DND-41 (cell line): ENCODE measurements at regions not wholly inside any gene's neighbourhood (a gene's known extent, or its start where the extent isn't known, plus 50 kb on each side); places are given as distances from the start of the nearest gene placed in this dataset.

Experiments used
- ATAC-seq: fragments of 200-7000 bp; cut with Tn5 transposase; 3 replicates; pipeline ENCODE4 v1.9.1; 2021; ENCODE audit warnings: low read depth; ENCODE audit not compliant: insufficient read depth
- DNase-seq: peaks from one replicate; pipeline ENCODE4 v3.0.0-alpha.2; 2020
- H2AFZ ChIP-seq: 2 replicates; pipeline ENCODE4 v1.6.0; 2012; ENCODE audit warnings: low read depth, low read length
- H3K27ac ChIP-seq: 2 replicates; pipeline ENCODE4 v1.5.1; 2012; ENCODE audit warnings: low read length, inconsistent platforms
- H3K27me3 ChIP-seq: fragments of 200-600 bp; sonication (generic); 2 replicates; pipeline ENCODE4 v1.6.0; 2012; ENCODE audit warnings: low read length, mild to moderate bottlenecking, inconsistent platforms; ENCODE audit not compliant: insufficient read depth, poor library complexity
- H3K36me3 ChIP-seq: 2 replicates; pipeline ENCODE4 v1.5.1; 2012; ENCODE audit warnings: low read length, inconsistent platforms; ENCODE audit not compliant: insufficient read depth
- H3K4me1 ChIP-seq: 2 replicates; pipeline ENCODE4 v1.5.1; 2012; ENCODE audit warnings: mild to moderate bottlenecking, low read length; ENCODE audit not compliant: insufficient read depth
- H3K4me2 ChIP-seq: 2 replicates; pipeline ENCODE4 v1.6.0; 2012; ENCODE audit warnings: mild to moderate bottlenecking, moderate library complexity, low read length, inconsistent platforms; ENCODE audit not compliant: insufficient read depth
- H3K4me3 ChIP-seq, 2 experiments: fragments of 200-600 bp in 1 of 2; shearing (Covaris generic) in 1 of 2; 2 replicates each; pipeline ENCODE4 v1.5.1; 2012 to 2016; ENCODE audit warnings: inconsistent platforms in 2 of 2, low read length in 2 of 2, mild to moderate bottlenecking in 2 of 2, low read depth in 1 of 2, moderate library complexity in 1 of 2
- H3K79me2 ChIP-seq: 2 replicates; pipeline ENCODE4 v1.6.0; 2012; ENCODE audit warnings: low read length, inconsistent platforms; ENCODE audit not compliant: insufficient read depth
- H3K9ac ChIP-seq: 2 replicates; pipeline ENCODE4 v1.6.0; 2012; ENCODE audit warnings: low read depth, mild to moderate bottlenecking, inconsistent platforms, low read length, moderate library complexity
- H3K9me3 ChIP-seq: 2 replicates; pipeline ENCODE4 v1.5.1; 2012; ENCODE audit warnings: low read length, moderate library complexity, mild to moderate bottlenecking, inconsistent platforms; ENCODE audit not compliant: insufficient read depth, severe bottlenecking
- H4K20me1 ChIP-seq: 2 replicates; pipeline ENCODE4 v1.6.0; 2012; ENCODE audit warnings: low read length; ENCODE audit not compliant: insufficient read depth
- EZH2 ChIP-seq: IDR thresholded peaks from 3 replicates; pipeline ENCODE4 v1.6.1; 2012; ENCODE audit warnings: borderline replicate concordance, low read depth, mild to moderate bottlenecking, moderate library complexity, low read length, inconsistent platforms; ENCODE audit not compliant: severe bottlenecking
- TF ChIP-seq, protein P1 (sequence below): IDR thresholded peaks from 2 replicates; pipeline ENCODE4 v1.5.1; 2012; ENCODE audit warnings: borderline replicate concordance, low read length, moderate library complexity, mild to moderate bottlenecking; ENCODE audit not compliant: poor library complexity, severe bottlenecking; ENCODE audit errors: extremely low read depth

DNA sequence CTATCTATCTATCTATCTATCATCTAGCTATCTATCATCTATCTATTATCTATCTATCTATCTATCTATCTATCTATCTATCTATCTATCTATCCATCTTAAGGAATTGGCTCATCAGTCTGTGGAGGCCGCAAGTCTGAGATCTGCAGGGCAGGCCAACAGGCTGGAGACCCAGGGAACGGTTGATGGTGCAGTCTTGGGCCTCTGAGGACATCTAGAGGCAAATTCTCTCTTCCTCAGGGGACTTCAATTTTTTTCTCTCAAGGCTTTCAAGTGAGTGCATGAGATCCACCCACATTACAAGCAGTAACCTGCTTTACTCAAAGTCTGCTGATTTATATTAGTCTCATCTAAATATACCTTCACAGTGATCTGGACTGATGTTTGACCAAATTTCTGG is 197.0 kb downstream of the GLRX3 start:
- DNase-seq: no peak
- H3K27me3 ChIP-seq: no peaks in the 10 kb centered on the region

GRCh38 chr10:130335336-130335735 is 199.1 kb downstream of the GLRX3 start:
- Histone ChIP-seq H2AFZ (no peak overlapping the region), H3K4me1 (no peaks in the 10 kb centered on the region), H3K4me3 (no peak overlapping the region), H4K20me1 (no peaks in the 10 kb centered on the region), H3K27me3 (no peaks in the 10 kb centered on the region), H3K27ac (no peak overlapping the region), H3K79me2 (no peaks in the 10 kb centered on the region), H3K36me3 (no peaks in the 10 kb centered on the region), H3K9me3 (no peaks in the 10 kb centered on the region), H3K9ac (no peak overlapping the region), H3K4me2 (no peak overlapping the region)
- no peak for DNase-seq
- TF ChIP-seq, protein P1, sequence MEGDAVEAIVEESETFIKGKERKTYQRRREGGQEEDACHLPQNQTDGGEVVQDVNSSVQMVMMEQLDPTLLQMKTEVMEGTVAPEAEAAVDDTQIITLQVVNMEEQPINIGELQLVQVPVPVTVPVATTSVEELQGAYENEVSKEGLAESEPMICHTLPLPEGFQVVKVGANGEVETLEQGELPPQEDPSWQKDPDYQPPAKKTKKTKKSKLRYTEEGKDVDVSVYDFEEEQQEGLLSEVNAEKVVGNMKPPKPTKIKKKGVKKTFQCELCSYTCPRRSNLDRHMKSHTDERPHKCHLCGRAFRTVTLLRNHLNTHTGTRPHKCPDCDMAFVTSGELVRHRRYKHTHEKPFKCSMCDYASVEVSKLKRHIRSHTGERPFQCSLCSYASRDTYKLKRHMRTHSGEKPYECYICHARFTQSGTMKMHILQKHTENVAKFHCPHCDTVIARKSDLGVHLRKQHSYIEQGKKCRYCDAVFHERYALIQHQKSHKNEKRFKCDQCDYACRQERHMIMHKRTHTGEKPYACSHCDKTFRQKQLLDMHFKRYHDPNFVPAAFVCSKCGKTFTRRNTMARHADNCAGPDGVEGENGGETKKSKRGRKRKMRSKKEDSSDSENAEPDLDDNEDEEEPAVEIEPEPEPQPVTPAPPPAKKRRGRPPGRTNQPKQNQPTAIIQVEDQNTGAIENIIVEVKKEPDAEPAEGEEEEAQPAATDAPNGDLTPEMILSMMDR: no peak
- no peak for TF ChIP-seq EZH2
- ATAC-seq: no peak

More for the DNA sequence above, 197.0 kb downstream of the GLRX3 start:
- no peak for ATAC-seq
- Histone ChIP-seq H3K27ac (no peak overlapping the region), H3K4me2 (no peak overlapping the region), H3K9me3 (no peaks in the 10 kb centered on the region), H3K79me2 (no peaks in the 10 kb centered on the region), H3K4me1 (no peaks in the 10 kb centered on the region), H3K4me3 (no peak overlapping the region), H3K9ac (no peak overlapping the region), H2AFZ (no peak overlapping the region), H4K20me1 (no peaks in the 10 kb centered on the region), H3K36me3 (no peaks in the 10 kb centered on the region)
- no peak for TF ChIP-seq EZH2
- TF ChIP-seq, protein P1: peak; percentile 13

- no peak for TF ChIP-seq EZH2
- TF ChIP-seq, protein P1: peak; percentile 42
- Histone ChIP-seq H3K36me3 (no peaks in the 10 kb centered on the region), H3K9ac (no peak overlapping the region), H3K4me3 (no peak overlapping the region), H2AFZ (no peak overlapping the region), H3K79me2 (no peaks in the 10 kb centered on the region), H3K27ac (no peak overlapping the region), H3K27me3 (peaks cover 3% of the 10 kb centered on the region), H3K4me1 (no peaks in the 10 kb centered on the region), H3K9me3 (no peaks in the 10 kb centered on the region), H3K4me2 (no peak overlapping the region), H4K20me1 (no peaks in the 10 kb centered on the region)
- ATAC-seq (no peak), DNase-seq (no peak)
Observed at GRCh38 chr10:130336617-130337304, 200.6 kb downstream of the GLRX3 start.
